ENCODE measurements at regions not wholly inside any gene's neighbourhood (a gene's known extent, or its start where the extent isn't known, plus 50 kb on each side); places are given as distances from the start of the nearest gene placed in this dataset.

DNA sequence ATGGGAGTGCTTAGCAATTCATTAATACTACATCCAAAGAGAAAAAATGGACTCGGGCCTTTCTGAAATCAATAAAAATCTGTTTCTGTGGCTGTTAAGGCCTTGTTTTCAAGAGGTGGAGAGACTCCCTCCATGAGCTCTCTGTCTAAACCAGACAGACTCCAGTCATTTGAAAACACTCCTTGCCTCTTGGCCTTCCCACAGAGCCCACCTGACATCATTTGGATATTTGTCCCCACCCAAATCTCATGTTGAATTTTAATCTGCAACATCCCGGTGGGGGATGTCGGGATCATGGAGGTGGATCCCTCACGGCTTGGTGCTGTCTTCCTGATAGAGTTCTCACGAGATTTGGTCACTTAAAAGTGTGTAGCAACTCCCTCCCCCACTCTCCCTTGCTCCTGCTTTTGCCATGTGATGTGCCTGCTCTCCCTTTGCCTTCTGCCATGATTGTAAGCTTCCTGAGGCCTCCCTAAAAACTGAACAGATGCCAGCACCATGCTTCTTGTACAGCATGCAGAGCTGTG, 226.3 kb downstream of the TBXT start:
- no peak for DNase-seq

DNA sequence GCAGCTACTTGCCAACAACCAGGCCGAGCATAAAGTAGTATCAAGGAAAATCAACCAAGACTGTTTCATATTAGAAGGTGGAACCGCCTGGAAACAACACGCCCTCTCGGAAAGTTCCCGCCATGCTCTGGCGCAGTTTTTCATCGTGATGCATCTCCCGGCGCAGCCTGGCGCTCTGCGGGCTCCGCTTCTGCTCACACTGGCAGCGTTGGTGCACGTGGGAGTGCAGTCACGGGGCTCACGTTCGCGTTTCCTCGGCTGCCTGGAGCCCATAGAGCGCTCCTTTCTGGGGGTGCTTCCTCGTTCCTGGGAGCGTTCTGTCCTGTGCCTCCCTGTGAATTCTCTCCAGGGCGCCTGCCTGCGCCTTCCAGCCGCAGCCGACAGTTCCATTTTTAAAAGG, 227.3 kb downstream of the TBXT start:
- no peak for DNase-seq

DNA sequence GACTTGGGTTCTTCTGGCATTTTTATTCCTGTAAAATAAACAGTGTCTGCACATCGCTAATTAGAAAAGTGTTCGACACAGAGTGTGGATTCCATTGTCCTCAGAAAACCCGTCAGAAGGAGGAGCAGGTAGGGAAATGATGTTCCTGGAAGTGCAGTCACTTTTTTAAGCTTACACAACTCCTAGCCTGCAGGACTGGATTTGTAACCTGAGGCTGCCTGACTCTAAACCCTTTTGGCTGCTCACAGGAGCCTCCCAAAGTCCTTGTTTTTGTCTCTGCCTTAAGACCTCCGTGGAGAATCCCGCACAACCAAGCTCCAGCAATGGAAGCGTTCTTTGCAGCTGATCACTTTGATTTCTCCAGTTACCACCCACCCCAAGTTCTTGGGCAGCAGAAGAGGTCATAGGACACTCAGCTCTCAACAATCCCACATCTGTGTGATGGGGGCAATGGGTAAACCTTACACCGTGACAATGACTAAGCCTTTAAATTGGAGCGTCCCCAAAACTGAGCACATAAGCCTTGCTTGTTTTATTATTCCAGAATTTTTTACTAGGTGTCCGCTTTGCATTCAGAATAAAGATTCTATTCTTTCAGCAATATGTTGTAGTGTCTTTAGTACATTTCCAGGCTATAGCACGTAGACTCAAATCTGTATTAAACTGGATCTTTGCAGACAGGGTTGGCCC, 227.9 kb downstream of the TBXT start:
- no peak for DNase-seq

DNA sequence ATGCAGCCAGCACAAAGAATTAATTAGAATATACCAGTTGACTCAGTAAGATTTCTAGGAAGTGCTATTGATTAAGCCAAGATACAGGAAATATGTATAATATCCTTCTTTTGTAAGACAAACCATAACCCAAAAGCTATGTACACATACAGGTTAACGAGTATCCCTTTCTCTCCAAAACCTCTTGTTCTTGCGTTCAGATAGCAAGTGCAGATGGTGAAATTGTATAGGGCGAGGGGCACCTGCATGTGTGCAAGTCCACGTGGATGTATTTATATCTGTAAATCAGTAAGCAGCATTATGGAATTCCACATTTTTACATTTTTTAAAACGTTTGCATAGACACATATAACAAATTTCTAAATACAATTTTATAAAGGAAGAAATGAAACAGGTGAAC, 228.6 kb downstream of the TBXT start:
- DNase-seq, result no peak

DNA sequence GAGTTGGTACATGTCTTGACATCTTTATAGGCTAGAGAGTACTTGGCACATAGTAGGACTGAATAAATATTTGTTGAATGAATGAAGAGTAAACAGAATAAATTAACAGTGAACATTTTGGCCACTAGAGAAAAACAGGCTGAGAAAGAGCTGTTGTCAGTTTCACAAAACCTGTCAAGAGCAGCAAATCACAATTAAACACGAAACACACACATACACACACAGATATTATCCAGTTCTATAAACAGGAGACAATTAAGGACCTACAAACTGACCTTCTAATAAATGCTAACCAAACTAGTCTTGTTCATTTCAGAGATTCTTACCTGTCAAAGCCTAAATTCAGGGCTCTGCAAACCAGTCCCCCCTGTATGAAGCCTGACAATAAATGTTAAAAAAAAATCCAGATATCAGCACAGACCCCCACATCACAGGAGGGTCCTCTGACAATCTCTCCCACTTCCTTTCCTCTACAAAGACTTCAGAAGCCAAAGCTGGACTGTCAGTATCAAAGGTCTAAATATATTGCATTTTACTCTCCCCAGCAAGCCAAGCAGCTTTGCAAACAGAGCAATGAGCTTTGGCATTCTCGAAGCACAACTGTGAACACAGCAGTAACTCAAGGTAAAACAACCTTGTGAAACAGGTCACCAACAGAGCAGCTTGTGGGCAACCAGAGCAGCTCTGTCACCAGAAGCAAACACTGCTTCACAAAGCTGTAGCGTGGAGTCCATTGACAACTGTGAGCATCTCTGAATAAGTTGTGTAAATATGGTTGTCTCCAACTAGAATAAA, 229.9 kb downstream of the TBXT start:
- no peak for DNase-seq

DNA sequence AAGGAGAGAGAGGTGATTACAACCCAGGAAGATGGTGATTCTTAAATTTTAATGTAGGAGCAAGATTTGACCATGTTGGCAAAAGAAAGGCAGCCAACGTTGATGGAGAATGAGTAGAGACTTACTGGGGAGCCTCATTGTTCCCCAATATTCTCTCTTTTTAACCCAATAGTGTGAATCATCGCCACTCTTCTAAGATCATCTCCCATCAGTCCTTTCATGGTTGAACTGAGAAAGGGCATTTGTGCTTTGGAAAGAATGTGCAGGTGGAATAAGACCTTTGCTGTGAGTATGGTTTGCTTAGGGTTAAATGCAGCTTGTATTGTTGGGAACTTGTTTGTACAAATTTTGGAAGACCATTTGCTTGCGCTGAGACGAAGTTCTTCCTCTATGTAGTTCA, 231.0 kb downstream of the TBXT start:
- no peak for DNase-seq

DNA sequence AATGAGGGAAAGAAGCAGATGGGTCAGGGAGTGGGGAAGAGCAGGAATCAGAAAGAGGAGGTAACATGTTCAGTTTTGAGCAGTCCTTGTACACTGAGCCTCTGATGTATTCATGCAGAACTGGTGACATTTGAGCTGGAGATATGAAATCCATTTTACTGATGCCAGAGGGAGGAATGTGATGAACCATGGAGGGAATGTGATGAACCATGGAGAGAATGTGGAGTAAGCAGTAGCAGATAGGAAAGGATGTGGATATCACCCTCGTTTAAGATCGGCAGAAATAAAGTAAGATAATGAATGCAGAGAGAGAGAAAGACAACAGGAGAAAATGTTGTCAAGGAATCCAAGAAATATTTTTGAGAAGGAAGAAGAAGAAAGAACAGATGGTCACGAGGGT, 231.6 kb downstream of the TBXT start:
- DNase-seq, result no peak

DNA sequence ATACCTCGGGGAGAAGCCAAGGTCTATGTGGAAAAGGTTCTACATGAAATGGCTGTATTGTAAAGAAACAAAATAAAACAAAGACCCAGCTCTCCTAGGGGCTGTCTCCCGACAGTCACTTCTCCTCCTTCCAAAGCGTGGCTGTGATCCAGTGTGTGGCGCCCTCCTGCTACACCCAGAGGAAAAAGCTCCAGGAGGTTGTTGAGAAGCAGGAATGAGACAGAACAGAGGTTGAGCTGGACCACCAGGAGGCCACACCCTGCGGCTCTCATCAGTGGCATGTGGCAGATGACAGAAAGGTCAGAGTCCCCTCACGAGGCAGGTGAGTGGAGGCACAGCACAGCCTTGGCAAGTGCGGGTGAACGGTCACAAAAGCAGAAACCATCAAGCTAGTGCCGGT, 236.0 kb downstream of the TBXT start:
- DNase-seq, result no peak

DNA sequence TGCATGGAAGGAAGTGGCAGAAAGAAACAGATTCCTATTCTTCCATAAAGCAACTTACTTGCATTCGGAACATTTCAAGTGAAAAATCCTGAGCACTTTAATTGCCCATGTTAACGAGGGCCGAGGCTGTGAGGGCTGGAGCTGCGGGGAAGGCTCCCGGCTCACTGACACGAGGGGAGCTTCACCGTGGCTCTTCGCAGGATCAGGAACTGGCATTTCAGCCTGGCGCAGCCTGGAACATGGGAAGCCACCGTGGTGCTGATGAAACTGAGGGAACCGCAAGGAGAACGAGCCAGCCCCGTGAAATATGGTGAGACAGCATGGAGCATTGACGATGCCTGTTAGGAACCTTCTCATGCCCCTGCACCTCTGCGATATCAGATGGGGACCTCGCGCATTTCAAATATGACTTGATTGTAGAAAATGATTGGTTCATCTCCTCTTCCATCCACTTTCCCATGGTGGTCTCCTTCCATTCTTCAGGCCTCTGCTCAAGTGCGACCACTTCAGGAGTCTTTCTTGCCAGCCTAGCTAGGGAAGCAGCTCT, 236.9 kb downstream of the TBXT start:
- no peak for DNase-seq

DNA sequence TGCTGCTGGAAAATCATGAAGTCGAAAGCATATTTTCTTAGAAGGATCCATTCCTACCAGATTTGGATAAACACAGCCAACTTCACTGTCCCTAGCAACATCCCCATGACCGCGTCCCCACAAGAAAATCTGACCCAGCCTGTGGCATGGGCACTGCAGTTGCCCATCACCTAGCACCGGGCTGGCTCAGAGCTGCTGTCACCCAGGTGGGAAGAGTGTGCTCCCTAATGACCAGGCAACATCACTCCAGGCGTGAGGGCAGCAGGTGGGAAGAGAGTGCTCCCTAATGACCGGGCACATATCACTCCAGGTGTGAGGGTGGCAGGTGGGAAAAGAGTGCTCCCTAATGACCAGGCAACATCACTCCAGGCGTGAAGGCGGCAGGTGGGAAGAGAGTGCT, 238.0 kb downstream of the TBXT start:
- DNase-seq, result no peak

DNA sequence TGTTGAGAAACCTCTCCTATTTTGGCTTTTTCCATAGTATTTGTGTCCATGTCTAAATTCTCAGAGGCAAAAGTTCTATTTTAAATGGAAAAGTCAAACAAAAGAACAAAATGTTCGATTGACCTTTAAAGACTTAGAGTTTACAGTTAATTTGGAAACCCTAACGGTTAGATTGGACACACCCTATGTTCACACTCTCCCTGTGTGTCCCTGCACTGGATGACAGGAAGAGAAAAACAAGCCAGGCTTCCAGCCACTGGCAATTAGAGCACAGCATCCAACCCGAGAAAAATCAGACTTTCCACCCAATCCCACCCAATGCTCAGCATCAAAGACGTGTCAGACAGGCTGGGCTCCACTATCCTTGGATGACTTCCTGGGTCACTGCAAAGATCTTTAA, 241.3 kb downstream of the TBXT start:
- DNase-seq, result no peak

DNA sequence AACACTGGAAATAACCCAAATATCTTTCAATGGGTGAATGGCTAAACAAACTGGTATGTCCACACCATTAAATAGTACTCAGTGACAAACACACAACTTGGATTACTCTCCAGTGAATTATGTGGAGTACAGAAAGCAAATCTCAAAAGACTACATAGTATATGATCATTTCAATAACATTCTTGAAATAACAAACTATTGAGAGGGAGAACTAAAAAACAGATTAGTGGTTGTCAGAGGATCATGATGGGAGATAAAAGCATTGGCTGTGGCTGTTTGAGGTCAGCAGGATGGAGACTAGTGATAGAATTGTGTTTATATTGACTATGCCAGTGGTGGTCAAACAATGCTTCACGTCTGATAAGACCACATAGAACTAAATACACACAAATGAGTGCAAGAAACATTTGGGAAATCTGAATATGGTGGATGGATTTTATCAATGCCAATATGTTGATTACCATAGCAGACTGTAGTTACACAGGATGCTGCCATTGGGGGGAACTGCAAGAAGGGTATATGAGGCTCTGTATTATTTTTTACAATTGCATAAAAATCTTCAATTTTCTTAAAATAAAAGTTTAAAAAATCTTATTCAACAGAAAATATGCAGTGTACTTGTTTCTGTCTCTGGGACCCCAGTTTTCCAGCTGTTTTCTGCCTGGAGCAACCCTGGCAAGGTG, 242.0 kb downstream of the TBXT start:
- DNase-seq, result no peak

DNA sequence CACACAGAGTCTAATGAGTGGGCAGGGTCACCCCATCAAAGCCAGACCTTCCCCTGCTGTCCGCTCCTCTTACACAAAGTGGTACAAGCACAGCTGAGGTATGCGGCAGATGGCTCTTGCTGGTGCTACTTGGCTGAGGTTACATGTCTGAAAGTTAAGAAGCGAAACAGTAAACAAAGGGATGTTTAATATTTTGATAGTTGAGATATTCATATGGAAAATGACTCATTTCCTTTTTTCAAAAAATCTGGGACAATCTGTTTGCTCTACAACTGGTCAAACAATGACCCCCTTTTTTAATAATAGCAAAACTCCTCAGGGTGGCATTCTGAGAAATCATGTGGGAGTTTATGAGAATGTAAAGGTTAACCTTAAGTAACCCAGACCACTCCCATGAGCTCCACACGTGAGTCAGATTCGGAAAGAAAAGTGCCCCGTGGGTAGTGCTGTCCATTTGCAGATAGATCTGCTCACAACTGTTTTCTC, 245.3 kb downstream of the TBXT start:
- DNase-seq, result no peak

DNA sequence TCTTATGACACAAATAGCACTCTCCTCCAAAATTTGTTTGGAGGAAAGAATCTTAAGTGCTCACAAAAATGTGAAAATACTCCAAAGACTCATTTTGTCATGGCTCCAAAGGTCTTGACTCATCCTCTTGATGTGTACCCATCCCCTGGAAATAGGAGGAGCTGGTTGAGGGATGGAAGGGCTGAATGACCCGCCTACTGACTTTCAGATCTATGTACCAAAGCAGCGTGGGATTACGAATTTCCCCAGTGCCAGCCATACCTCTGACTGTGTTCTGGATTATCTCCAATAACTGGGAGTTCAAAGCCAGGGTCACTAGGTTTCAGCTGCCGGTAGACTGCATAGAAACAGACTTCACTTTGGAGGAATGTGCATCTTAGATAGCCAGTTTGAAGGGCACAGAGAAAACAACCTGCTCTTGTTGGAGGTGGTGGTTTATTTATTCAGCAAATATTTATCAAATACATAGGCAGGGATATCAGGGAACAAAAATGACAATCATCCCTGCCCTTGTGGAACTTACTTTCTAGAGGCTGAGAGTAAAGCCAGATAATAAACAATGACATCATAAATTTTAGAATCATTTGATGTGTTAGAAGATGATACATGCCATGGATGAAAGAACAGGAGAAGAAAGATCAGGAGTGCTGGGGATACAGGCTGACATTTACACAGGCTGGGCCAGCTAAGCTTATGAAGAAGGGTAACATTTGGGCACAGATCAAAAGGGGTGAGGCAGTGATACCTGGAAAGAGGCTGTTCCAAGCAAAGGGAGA, 246.6 kb downstream of the TBXT start:
- DNase-seq, result no peak

DNA sequence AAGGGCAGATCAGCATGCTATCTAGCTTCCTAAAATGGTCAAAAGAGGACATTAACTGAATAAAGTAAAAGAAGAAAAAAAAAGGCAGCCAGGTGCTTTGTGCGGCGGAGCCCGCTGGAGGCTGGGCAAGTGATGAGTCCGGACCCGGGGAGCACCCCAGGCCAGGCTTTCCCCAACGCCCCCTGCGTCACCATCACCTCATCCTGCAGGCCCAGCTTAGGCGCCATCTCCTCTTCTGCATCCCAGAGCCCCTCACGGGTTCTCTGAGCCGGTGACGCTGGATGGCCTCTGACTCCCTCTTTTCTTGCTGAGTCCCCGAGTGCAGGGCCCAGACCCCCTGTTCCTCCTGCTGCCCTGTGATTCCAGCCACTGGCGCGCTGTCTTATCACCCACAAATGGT, 250.1 kb downstream of the TBXT start:
- DNase-seq, result no peak

DNA sequence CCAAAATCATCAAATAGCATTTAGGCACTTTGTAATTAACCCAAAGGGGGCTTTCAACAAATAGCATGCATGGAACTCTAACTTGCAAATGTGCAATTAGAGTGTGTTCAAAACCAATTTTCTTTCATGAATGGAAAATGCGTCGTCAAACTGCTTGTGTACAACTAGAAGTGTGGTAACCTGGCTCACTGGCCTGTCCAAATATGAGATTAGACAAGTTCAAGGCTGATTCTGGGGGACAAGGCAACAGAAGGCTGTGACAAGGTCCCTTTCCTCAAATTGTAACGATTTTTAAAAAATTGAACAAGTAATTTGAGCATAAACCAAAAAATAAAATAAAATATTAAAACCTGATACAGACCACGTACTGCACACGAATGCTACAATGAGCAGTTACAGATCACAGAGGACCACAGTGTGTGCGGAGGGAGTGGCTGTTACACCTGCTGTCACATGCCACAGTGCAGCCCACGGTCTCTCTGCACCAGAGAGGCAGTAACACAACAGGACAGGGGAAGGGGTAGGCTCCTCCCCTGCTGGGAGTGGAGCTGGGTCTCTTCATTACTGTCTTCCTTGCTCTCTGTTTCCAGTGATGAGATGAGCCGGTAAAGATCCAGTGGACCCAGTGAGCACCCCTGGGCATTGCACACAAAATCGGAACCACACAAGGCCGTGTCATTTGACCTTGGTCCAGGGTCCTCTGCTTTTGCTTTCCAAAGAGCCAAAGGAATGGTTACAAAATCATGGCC, 252.2 kb upstream of the PDE10A start:
- DNase-seq, result no peak

DNA sequence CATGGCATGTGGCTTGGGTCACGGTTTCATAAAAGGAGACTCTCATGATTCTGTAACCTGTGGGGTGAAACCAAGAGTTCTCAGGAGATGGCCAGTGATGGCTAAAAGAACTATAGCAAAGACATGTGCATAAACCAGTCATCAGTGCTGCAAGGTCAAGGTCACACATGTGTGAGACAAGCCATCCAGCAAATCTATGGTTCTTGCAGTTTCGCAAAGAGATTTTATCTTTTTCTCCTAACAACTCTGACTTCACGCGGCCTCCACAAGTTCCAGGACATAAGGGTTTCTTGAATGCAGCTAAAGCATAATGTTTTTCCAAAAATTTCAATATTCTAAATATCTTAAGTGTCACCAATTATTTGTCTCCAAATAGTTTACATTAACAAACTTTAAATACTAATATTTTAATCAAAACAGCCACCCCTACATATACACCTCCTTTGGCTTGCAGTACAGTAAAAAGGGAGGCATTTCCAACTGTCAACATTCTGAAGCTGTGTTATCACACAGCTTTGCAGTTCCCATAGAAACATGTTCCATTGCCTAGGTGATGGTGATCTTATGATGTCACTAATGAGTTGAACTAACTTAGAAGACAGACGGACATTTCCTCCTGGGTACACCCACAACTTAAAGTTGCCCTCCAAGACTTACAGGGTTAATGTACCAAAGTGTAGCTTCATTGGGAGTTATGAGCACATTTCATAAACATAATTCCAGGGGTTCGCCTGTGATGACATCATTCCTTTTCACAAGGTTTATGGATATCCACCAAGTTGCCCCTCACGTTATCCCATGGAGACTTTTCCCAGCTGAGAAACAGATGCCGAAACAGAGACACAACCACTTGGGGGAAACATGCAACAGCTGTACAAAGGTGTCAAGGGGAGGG, 250.9 kb upstream of the PDE10A start:
- no peak for DNase-seq

DNA sequence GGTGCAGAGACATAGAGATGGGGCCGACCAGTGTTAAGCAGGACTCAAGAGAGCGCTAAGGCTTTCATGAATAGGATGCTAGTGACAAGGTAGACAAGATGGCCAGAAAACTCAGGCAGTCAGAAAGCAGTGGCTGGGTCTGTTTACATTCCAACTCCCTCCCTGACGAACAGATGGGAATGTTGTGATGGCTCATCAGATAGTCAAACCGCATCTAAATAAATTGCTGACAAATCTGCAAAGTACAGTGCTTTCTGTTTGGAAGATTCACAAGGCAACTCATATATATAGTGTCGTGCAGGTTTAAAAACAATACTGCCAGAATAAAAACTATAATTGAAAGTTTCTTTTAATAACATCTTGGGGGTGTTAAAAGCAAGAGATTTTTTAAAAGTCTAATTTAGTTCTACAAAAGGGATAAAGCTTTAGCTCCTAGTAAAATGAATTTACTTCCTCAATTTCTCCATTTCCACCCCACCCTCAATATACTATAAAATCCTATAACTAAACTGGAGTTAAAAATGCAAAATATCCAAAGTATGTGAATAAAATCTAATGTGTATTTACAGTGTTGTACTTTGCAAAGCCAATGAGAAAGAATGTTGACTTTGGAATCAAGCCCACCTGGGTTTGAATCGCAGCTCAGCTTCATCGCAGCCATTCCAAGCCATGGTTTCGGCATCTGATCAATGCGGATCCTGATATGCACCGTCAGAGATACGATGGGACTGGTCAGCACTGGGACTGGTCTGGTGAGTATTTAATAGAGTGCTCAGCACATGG, 247.3 kb upstream of the PDE10A start:
- DNase-seq, result no peak

DNA sequence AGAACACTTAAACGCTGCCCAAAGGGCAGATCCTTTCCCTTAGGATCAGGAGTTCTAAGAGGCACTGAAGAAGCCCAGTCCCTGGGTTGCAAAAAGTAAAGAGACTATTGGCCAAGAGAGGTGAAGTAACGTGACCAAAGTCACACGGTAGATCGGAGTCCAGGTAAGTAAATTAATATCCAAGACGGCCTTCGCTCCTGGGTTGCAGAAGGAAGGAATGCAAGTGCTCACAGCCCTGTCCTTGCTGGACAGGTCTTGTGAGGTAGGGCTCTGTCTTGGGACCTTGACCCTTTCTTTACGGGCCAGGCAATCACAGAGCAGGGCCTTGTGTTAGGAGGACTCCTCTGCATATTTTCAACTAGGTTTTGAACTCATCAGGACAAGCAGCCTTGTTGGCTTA, 243.7 kb upstream of the PDE10A start:
- no peak for DNase-seq

DNA sequence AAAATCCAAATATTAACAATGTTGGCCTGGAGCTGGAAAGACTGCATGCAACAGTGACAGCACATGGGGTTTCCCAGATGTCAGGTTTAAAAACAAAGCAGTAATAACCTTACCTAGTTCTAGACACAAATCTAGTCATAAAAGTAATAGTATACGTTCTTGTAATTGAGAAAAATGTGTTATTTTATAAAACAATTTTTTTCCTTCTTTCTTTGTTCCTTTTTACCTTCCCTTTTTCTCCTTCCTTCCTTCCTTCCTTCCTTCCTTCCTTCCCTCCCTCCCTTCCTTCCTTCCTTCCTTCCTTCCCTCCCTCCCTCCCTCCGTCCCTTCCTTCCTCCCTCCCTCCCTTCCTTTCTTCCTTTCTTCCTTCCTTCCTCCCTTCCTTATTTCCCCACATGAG, 242.7 kb upstream of the PDE10A start:
- DNase-seq, result no peak

Data from NCI-H2107 (cell line).